HG03097 (cell line): ENCODE measurements at regions not wholly inside any gene's neighbourhood (a gene's known extent, or its start where the extent isn't known, plus 50 kb on each side); places are given as distances from the start of the nearest gene placed in this dataset.
"Not testable (repeated sequence)": the region's sequence is repeated elsewhere in the genome, so short reads cannot be mapped to it uniquely, and the experiment has no call there.

ENCODE experiments used
- ATAC-seq: cut with Tn5 transposase; IDR thresholded peaks from one replicate; pipeline ENCODE4 v1.9.1; 2021; ENCODE audit not compliant: unreplicated experiment, low FRiP score

- ATAC-seq: no peak
These were observed 423.8 kb downstream of the ARL4A start for GRCh38 chr7:13111230-13111629.

- not testable (repeated sequence) for ATAC-seq
These were observed 426.8 kb downstream of the ARL4A start for GRCh38 chr7:13114240-13114639.

GRCh38 chr7:13115157-13115772 lies 427.8 kb downstream of the ARL4A start:
- no peak for ATAC-seq

GRCh38 chr7:13115855-13116254 lies 428.4 kb downstream of the ARL4A start:
- no peak for ATAC-seq

- no peak for ATAC-seq
These were observed 429.7 kb downstream of the ARL4A start for GRCh38 chr7:13117103-13117502.

- ATAC-seq: no peak
These were observed 430.2 kb downstream of the ARL4A start for GRCh38 chr7:13117592-13117991.

- not testable (repeated sequence) for ATAC-seq
These were observed 437.2 kb downstream of the ARL4A start for GRCh38 chr7:13124629-13125028.

GRCh38 chr7:13126347-13126746 lies 438.9 kb downstream of the ARL4A start:
- ATAC-seq: no peak

GRCh38 chr7:13130321-13130720 lies 442.9 kb downstream of the ARL4A start:
- no peak for ATAC-seq

GRCh38 chr7:13130906-13131305 lies 443.5 kb downstream of the ARL4A start:
- not testable (repeated sequence) for ATAC-seq

GRCh38 chr7:13132314-13132713 lies 444.9 kb downstream of the ARL4A start:
- ATAC-seq: no peak

- ATAC-seq: not testable (repeated sequence)
These were observed 448.9 kb downstream of the ARL4A start for GRCh38 chr7:13136345-13136744.

GRCh38 chr7:13139436-13139835 lies 452.0 kb downstream of the ARL4A start:
- ATAC-seq: no peak

- ATAC-seq: no peak
These were observed 457.2 kb downstream of the ARL4A start for GRCh38 chr7:13144673-13145072.

GRCh38 chr7:13148548-13148947 lies 461.1 kb downstream of the ARL4A start:
- ATAC-seq: no peak

- no peak for ATAC-seq
These were observed 464.5 kb downstream of the ARL4A start for GRCh38 chr7:13151978-13152377.

- no peak for ATAC-seq
These were observed 465.3 kb downstream of the ARL4A start for GRCh38 chr7:13152755-13153154.

GRCh38 chr7:13153266-13153665 lies 465.8 kb downstream of the ARL4A start:
- ATAC-seq: no peak

GRCh38 chr7:13153742-13154141 lies 466.3 kb downstream of the ARL4A start:
- no peak for ATAC-seq

GRCh38 chr7:13155188-13155587 lies 467.8 kb downstream of the ARL4A start:
- no peak for ATAC-seq

GRCh38 chr7:13159003-13159402 lies 471.6 kb downstream of the ARL4A start:
- no peak for ATAC-seq

- no peak for ATAC-seq
These were observed 472.2 kb downstream of the ARL4A start for GRCh38 chr7:13159467-13160184.
